Breast epithelium (tissue), 4 donors: ENCODE measurements at regions not wholly inside any gene's neighbourhood (a gene's known extent, or its start where the extent isn't known, plus 50 kb on each side); places are given as distances from the start of the nearest gene placed in this dataset.

Experiments
- DNase-seq, 2 donors: peaks; one replicate each; pipeline ENCODE4 v3.0.0-alpha.2; 2019; ENCODE audit warnings: low spot score in 2 of 2
- H3K27ac ChIP-seq, 2 donors: fragments of 200-600 bp; sonication (generic) in 1 of 2; one replicate each; pipeline ENCODE4 v1.5.1; 2016 to 2019; ENCODE audit warnings: mild to moderate bottlenecking in 1 of 2
- H3K27me3 ChIP-seq, 2 donors: fragments of 200-600 bp; sonication (generic) in 1 of 2; one replicate each; pipeline versions ENCODE4 v1.5.1 to v1.6.0; 2017 to 2019; ENCODE audit warnings: control low read depth in 1 of 2, mild to moderate bottlenecking in 1 of 2
- H3K36me3 ChIP-seq: fragments of 200-600 bp; one replicate; pipeline ENCODE4 v1.5.1; 2019
- H3K4me1 ChIP-seq, 2 donors: fragments of 200-600 bp; sonication (generic); one replicate each; pipeline ENCODE4 v1.5.1; 2016 to 2019; ENCODE audit warnings: control low read depth in 1 of 2
- H3K4me3 ChIP-seq, 3 donors: fragments of 200-600 bp; sonication (generic); 1 replicate in 2 of 3; 2 replicates in 1 of 3; pipeline ENCODE4 v1.5.1; 2016 to 2019; ENCODE audit warnings: mild to moderate bottlenecking in 3 of 3, moderate library complexity in 2 of 3
- H3K9me3 ChIP-seq, 2 donors: fragments of 200-600 bp; sonication (generic) in 1 of 2; one replicate each; pipeline ENCODE4 v1.5.1; 2016 to 2019; ENCODE audit warnings: control low read depth in 1 of 2
- POLR2A ChIP-seq: fragments of 450-650 bp; IDR thresholded peaks from one replicate; pipeline ENCODE4 v1.6.1; 2016; ENCODE audit warnings: antibody characterized with exemption, mild to moderate bottlenecking, moderate library complexity
- POLR2AphosphoS5 ChIP-seq, 3 donors: sonication (generic); formaldehyde crosslinking; IDR thresholded peaks; one replicate each; pipeline ENCODE4 v1.6.1; 2017; ENCODE audit warnings: antibody characterized with exemption in 3 of 3
- intact Hi-C: fragments of 100-400 bp; cut with DNase I; formaldehyde crosslinking; loops from one replicate; pipeline ENCODE4 v1.15.1; 2023; ENCODE audit warnings: low total_unique reads
- TF ChIP-seq, protein P1 (sequence below), 3 donors: fragments of 450-650 bp; IDR thresholded peaks; one replicate each; pipeline ENCODE4 v1.5.1; 2016 to 2017; ENCODE audit warnings: antibody characterized with exemption in 3 of 3, mild to moderate bottlenecking in 3 of 3, moderate library complexity in 3 of 3

DNA sequence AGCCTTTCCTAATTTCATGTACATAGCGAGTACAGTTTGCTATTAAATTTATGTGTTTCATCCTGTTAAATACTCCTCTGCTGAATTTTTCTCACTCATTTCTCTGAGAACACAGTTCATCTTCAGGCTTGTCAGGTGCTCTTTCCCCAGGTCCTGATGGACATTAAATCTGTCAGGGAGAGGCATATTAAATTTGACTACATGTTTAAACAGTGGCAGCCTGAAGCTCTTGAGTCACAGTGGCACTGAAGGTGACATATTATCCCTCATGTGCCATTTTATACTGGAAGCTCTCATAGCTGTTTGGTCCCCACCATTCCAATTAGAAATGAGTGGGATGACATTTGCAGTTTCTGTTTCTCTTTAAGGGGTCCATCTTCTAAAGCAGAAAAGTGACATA, 1089.6 kb upstream of the SORCS1 start:
- Histone ChIP-seq H3K27ac (no peak overlapping the region), H3K36me3 (no peaks in the 10 kb centered on the region), H3K4me3 (no peak overlapping the region), H3K9me3 (peaks cover 3 to 13% of the 10 kb centered on the region in 2 donors), H3K4me1 (no peaks in the 10 kb centered on the region), H3K27me3 (no peaks in the 10 kb centered on the region)
- intact Hi-C loops, result no loop called here
- TF ChIP-seq, protein P1, sequence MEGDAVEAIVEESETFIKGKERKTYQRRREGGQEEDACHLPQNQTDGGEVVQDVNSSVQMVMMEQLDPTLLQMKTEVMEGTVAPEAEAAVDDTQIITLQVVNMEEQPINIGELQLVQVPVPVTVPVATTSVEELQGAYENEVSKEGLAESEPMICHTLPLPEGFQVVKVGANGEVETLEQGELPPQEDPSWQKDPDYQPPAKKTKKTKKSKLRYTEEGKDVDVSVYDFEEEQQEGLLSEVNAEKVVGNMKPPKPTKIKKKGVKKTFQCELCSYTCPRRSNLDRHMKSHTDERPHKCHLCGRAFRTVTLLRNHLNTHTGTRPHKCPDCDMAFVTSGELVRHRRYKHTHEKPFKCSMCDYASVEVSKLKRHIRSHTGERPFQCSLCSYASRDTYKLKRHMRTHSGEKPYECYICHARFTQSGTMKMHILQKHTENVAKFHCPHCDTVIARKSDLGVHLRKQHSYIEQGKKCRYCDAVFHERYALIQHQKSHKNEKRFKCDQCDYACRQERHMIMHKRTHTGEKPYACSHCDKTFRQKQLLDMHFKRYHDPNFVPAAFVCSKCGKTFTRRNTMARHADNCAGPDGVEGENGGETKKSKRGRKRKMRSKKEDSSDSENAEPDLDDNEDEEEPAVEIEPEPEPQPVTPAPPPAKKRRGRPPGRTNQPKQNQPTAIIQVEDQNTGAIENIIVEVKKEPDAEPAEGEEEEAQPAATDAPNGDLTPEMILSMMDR (IDR thresholded peaks at IDR 0.05), result no peak
- no peak for TF ChIP-seq POLR2A
- TF ChIP-seq POLR2AphosphoS5 (IDR thresholded peaks at IDR 0.05), result no peak
- DNase-seq, result no peak

GRCh38 chr10:108252771-108253170, 1088.3 kb upstream of the SORCS1 start:
- intact Hi-C loops, result no loop called here
- Histone ChIP-seq H3K27ac (no peak overlapping the region), H3K27me3 (no peaks in the 10 kb centered on the region), H3K9me3 (peaks cover 3 to 25% of the 10 kb centered on the region in 2 donors), H3K36me3 (no peaks in the 10 kb centered on the region), H3K4me1 (no peaks in the 10 kb centered on the region), H3K4me3 (no peak overlapping the region)
- no peak for DNase-seq
- TF ChIP-seq, protein P1 (IDR thresholded peaks at IDR 0.05), result no peak

DNA sequence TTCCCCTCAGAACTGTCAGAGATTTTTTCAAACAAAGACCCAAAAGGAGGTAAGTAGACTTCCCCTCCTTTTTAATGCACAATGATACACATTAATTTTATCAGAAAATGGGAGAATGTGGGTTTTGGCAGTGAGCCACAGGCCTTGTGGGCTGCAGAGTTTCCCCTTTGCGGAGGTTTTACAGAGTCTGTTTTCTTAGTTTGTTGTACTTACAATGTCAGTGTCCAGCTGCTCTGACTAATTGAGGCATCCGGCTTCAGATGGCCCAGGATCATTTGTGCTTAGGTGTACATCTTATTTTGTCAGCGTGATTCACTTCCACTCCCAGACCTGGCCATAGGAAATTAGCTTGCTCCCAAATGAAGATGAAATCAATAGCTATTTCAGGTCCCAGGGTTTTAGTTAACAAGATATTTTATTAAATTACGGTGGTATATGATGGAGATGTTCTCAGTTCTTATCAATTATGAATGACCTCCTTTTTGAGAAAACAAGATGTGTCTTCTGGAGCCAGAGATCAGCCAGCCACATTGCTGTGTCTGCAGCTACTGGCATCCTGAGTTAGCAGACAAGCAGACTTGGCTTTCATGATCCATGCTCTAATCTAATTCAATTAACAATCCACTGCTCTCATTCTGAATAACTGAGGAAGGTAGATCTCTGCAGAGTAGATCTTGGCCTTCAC, 1086.6 kb upstream of the SORCS1 start:
- Histone ChIP-seq H3K27ac (no peak overlapping the region), H3K4me1 (no peaks in the 10 kb centered on the region), H3K9me3 (peaks cover 3 to 40% of the 10 kb centered on the region in 2 donors), H3K4me3 (no peak overlapping the region), H3K27me3 (no peaks in the 10 kb centered on the region), H3K36me3 (no peaks in the 10 kb centered on the region)
- DNase-seq, result no peak
- intact Hi-C loops, result no loop called here
- no peak for TF ChIP-seq POLR2AphosphoS5 (IDR thresholded peaks at IDR 0.05)
- TF ChIP-seq, protein P1 (IDR thresholded peaks at IDR 0.05), result no peak
- no peak for TF ChIP-seq POLR2A

GRCh38 chr10:108249940-108250339, 1085.4 kb upstream of the SORCS1 start:
- no peaks in the 10 kb centered on the region for H3K4me1 ChIP-seq
- TF ChIP-seq, protein P1 (IDR thresholded peaks at IDR 0.05), result no peak
- TF ChIP-seq POLR2AphosphoS5 (IDR thresholded peaks at IDR 0.05), result no peak
- TF ChIP-seq POLR2A, result no peak
- intact Hi-C loops, result no loop called here
- DNase-seq, result no peak
- H3K4me3 ChIP-seq, result no peak overlapping the region
- no peaks in the 10 kb centered on the region for H3K27me3 ChIP-seq
- H3K27ac ChIP-seq, result no peak overlapping the region
- H3K9me3 ChIP-seq, result peaks cover 9 to 42% of the 10 kb centered on the region in 2 donors
- no peaks in the 10 kb centered on the region for H3K36me3 ChIP-seq

DNA sequence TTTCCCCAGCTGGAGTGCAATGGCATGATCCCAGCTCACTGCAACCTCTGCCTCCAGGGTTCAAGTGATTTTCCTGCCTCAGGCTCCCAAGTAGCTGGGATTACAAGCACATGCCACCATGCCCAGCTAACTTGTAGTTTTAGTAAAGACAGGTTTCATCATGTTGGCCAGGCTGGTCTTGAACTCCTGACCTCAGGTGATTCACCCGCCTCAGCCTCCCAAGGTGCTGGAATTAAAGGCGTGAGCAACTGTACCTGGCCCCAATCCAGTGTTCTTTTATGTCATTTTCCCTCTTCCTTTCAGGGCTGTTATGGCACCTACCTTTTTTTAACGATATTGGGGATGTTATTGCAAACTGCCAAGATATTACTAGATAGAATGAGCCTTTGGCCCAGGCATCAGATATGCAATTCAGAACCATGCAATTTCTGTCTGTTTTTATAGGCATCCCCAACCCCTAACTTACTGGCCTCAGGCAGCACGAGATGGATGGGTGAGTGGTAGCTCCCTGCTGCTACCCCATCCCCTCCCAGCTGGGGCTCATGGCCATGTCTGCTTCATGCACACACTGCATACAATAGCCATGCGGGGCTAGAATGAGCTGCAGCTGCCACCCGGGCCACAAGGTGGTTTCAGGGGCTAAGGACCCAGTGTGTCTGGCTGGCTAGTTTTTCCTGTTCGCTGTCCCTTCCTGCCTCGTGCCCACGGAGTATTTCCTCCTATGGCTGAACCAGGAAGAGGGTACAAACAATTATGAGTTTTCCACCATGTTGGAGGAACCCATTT, 1080.1 kb upstream of the SORCS1 start:
- H3K9me3 ChIP-seq, result peaks cover 11 to 57% of the 10 kb centered on the region in 2 donors
- H3K27me3 ChIP-seq, result no peaks in the 10 kb centered on the region
- H3K4me3 ChIP-seq, result no peak overlapping the region
- intact Hi-C loops, result no loop called here
- H3K36me3 ChIP-seq, result no peaks in the 10 kb centered on the region
- no peak overlapping the region for H3K27ac ChIP-seq
- no peak for TF ChIP-seq POLR2A
- TF ChIP-seq, protein P1 (IDR thresholded peaks at IDR 0.05), result no peak
- no peak for TF ChIP-seq POLR2AphosphoS5 (IDR thresholded peaks at IDR 0.05)
- H3K4me1 ChIP-seq, result no peaks in the 10 kb centered on the region
- no peak for DNase-seq
